Fibroblast of lung (primary cell): ENCODE measurements at regions not wholly inside any gene's neighbourhood (a gene's known extent, or its start where the extent isn't known, plus 50 kb on each side); places are given as distances from the start of the nearest gene placed in this dataset.

Source experiments
- DNase-seq, 2 donors: peaks; one replicate each; pipeline versions ENCODE4 v3.0.0 to v3.0.0-alpha.2; 2010; ENCODE audit warnings: low read depth in 2 of 2
- H2AFZ ChIP-seq: 2 replicates; pipeline ENCODE4 v1.5.1; 2012; ENCODE audit warnings: low read length, control low read depth, inconsistent platforms
- H3K27ac ChIP-seq: 2 replicates; pipeline ENCODE4 v1.5.1; 2011; ENCODE audit warnings: low read length, control low read depth; ENCODE audit not compliant: insufficient read depth
- H3K27me3 ChIP-seq: 2 replicates; pipeline ENCODE4 v1.5.1; 2011; ENCODE audit warnings: mild to moderate bottlenecking, low read length; ENCODE audit not compliant: control insufficient read depth, insufficient read depth
- H3K36me3 ChIP-seq: 2 replicates; pipeline ENCODE4 v1.5.1; 2011; ENCODE audit warnings: low read length; ENCODE audit not compliant: control insufficient read depth, insufficient read depth
- H3K4me1 ChIP-seq: 2 replicates; pipeline ENCODE4 v1.5.1; 2011; ENCODE audit warnings: low read length; ENCODE audit not compliant: control insufficient read depth, insufficient read depth; ENCODE audit errors: extremely low read depth
- H3K4me2 ChIP-seq: 2 replicates; pipeline ENCODE4 v1.5.1; 2011; ENCODE audit warnings: low read length, control low read depth; ENCODE audit not compliant: insufficient read depth; ENCODE audit errors: extremely low read depth
- H3K4me3 ChIP-seq, 4 experiments: fragments of 200-600 bp in 1 of 4; sonication (generic) in 1 of 4; replicated peaks in 1 of 4; 2 replicates each; pipeline ENCODE4 v1.5.1; 2011 to 2016; ENCODE audit warnings: low read length in 4 of 4, low read depth in 3 of 4, mild to moderate bottlenecking in 3 of 4, control low read depth in 2 of 4, inconsistent platforms in 1 of 4, mixed read lengths in 1 of 4; ENCODE audit not compliant: insufficient read depth in 1 of 4; ENCODE audit errors: control extremely low read depth in 1 of 4
- H3K79me2 ChIP-seq: 2 replicates; pipeline ENCODE4 v1.5.1; 2012; ENCODE audit warnings: mild to moderate bottlenecking, low read length, inconsistent platforms; ENCODE audit not compliant: control insufficient read depth, insufficient read depth
- H3K9ac ChIP-seq: 2 replicates; pipeline ENCODE4 v1.5.1; 2011; ENCODE audit warnings: mild to moderate bottlenecking, low read length, control low read depth; ENCODE audit not compliant: insufficient read depth
- H3K9me3 ChIP-seq: 2 replicates; pipeline ENCODE4 v1.5.1; 2012; ENCODE audit warnings: low read depth, low read length; ENCODE audit not compliant: control insufficient read depth, insufficient read depth
- H4K20me1 ChIP-seq: 2 replicates; pipeline ENCODE4 v1.5.1; 2011; ENCODE audit warnings: low read length; ENCODE audit not compliant: control insufficient read depth, insufficient read depth; ENCODE audit errors: extremely low read depth
- EZH2 ChIP-seq: IDR thresholded peaks from 2 replicates; pipeline ENCODE4 v1.5.1; 2012; ENCODE audit warnings: low read length, control low read depth, mild to moderate bottlenecking; ENCODE audit errors: missing control alignments
- TF ChIP-seq, protein P1 (sequence below), 2 donors: IDR thresholded peaks in 1 of 2; conservative IDR thresholded peaks in 1 of 2; 1 replicate in 1 of 2; 2 replicates in 1 of 2; pipeline ENCODE4 v1.5.1; 2011 to 2012; ENCODE audit warnings: low read length in 2 of 2, control low read depth in 1 of 2, inconsistent platforms in 1 of 2, low read depth in 1 of 2, mild to moderate bottlenecking in 1 of 2

DNA sequence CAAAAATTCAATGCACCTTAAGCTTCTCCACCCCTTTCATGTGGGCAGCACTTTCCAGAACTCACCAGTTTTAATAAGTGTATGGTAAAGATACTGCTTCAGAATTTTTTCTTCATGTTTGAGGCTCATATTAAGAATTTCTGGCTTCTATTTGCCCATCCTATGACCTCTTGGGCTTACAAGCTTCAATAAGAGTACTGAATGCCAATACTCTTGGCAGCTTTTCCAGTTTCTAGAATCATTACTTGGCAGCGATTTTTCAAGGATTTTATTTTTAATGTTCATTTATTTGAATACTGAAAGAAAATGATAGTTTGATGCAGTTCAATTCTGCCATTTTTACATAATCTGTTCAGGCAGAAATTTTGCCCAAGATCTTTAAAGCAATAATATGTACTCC lies 242.1 kb upstream of the KCND2 start:
- Histone ChIP-seq H3K4me2 (no peak overlapping the region), H3K9me3 (no peaks in the 10 kb centered on the region), H3K27ac (no peak overlapping the region), H2AFZ (no peak overlapping the region), H3K9ac (no peak overlapping the region), H4K20me1 (no peaks in the 10 kb centered on the region), H3K27me3 (no peaks in the 10 kb centered on the region), H3K4me1 (peaks cover 2% of the 10 kb centered on the region), H3K36me3 (no peaks in the 10 kb centered on the region), H3K4me3 (no peak overlapping the region), H3K79me2 (no peaks in the 10 kb centered on the region)
- DNase-seq: peak in 1 of 2 donors; percentile 40
- TF ChIP-seq EZH2: no peak
- TF ChIP-seq, protein P1, sequence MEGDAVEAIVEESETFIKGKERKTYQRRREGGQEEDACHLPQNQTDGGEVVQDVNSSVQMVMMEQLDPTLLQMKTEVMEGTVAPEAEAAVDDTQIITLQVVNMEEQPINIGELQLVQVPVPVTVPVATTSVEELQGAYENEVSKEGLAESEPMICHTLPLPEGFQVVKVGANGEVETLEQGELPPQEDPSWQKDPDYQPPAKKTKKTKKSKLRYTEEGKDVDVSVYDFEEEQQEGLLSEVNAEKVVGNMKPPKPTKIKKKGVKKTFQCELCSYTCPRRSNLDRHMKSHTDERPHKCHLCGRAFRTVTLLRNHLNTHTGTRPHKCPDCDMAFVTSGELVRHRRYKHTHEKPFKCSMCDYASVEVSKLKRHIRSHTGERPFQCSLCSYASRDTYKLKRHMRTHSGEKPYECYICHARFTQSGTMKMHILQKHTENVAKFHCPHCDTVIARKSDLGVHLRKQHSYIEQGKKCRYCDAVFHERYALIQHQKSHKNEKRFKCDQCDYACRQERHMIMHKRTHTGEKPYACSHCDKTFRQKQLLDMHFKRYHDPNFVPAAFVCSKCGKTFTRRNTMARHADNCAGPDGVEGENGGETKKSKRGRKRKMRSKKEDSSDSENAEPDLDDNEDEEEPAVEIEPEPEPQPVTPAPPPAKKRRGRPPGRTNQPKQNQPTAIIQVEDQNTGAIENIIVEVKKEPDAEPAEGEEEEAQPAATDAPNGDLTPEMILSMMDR (conservative IDR thresholded peaks at IDR 0.05 in 1 of 2, IDR thresholded peaks at IDR 0.05 in 1 of 2; ENCODE audit: low read depth in 1 of 2, low read length in 2 of 2): no peak

DNA sequence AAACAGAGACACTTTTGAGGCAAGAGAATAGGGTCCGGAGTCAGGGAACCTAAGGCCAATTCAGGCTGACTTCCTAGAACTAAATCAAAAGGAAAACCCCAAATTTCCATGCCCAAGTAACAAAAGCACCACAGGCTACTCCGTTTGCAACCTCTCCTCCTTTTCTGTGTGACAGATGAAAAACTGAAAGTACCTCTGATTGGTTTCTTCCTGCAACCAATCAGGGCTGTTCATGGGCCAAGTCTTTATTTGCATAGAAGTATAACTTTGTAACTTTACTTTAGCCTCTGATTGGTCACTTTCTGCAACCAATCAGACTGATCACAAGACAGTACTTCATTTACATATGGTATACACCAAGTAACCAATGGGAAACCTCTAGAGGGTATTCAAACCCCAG lies 239.9 kb upstream of the KCND2 start:
- Histone ChIP-seq H3K9ac (no peak overlapping the region), H3K79me2 (no peaks in the 10 kb centered on the region), H3K4me2 (no peak overlapping the region), H3K9me3 (no peaks in the 10 kb centered on the region), H3K4me1 (peaks cover 2% of the 10 kb centered on the region), H3K4me3 (no peak overlapping the region), H3K27ac (no peak overlapping the region), H4K20me1 (no peaks in the 10 kb centered on the region), H3K36me3 (no peaks in the 10 kb centered on the region), H2AFZ (no peak overlapping the region), H3K27me3 (no peaks in the 10 kb centered on the region)
- TF ChIP-seq, protein P1 (conservative IDR thresholded peaks at IDR 0.05 in 1 of 2, IDR thresholded peaks at IDR 0.05 in 1 of 2; ENCODE audit: low read depth in 1 of 2, low read length in 2 of 2): no peak
- TF ChIP-seq EZH2: no peak
- peak in 1 of 2 donors; percentile 80 for DNase-seq

DNA sequence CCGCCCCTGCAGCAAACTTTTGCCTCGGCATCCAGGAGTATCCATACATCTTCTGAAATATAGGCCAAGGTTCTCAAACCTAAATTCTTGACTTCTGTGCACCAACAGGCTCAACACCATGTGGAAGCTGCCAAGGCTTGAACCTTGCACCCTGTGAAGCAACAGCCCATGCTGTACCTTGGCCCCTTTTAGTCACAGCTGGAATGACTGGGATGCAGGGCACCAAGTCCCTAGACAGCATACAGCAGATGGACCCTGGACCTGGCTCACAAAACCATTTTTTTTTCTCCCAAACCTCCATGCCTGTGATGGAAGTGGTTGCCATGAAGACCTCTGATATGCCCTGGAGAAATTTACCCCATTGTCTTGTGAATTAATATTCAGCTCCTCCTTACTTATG lies 233.8 kb upstream of the KCND2 start:
- Histone ChIP-seq H3K4me3 (no peak overlapping the region), H4K20me1 (no peaks in the 10 kb centered on the region), H2AFZ (no peak overlapping the region), H3K9ac (no peak overlapping the region), H3K36me3 (no peaks in the 10 kb centered on the region), H3K4me1 (no peaks in the 10 kb centered on the region), H3K27me3 (no peaks in the 10 kb centered on the region), H3K4me2 (no peak overlapping the region), H3K27ac (no peak overlapping the region), H3K9me3 (no peaks in the 10 kb centered on the region), H3K79me2 (no peaks in the 10 kb centered on the region)
- TF ChIP-seq EZH2: no peak
- TF ChIP-seq, protein P1 (conservative IDR thresholded peaks at IDR 0.05 in 1 of 2, IDR thresholded peaks at IDR 0.05 in 1 of 2; ENCODE audit: low read depth in 1 of 2, low read length in 2 of 2): no peak
- DNase-seq: no peak
